A172 (cell line): ENCODE measurements at regions not wholly inside any gene's neighbourhood (a gene's known extent, or its start where the extent isn't known, plus 50 kb on each side); places are given as distances from the start of the nearest gene placed in this dataset.
A peak's percentile ranks its signal among the peaks of the same experiment; 100 is the strongest.
"Not testable (repeated sequence)": the region's sequence is repeated elsewhere in the genome, so short reads cannot be mapped to it uniquely, and the experiment has no call there.

Experiments used
- DNase-seq: peaks from one replicate; pipeline ENCODE4 v3.0.0-alpha.2; 2015; ENCODE audit warnings: low spot score

- DNase-seq, result no peak
These were observed 111.0 kb upstream of the ANKRD30BL start for GRCh38 chr2:132272713-132273112.

GRCh38 chr2:132273585-132273984 lies 111.8 kb upstream of the ANKRD30BL start:
- not testable (repeated sequence) for DNase-seq

- DNase-seq, result no peak
These were observed 112.2 kb upstream of the ANKRD30BL start for GRCh38 chr2:132274000-132274399.

- DNase-seq, result no peak
These were observed 113.6 kb upstream of the ANKRD30BL start for GRCh38 chr2:132275396-132275795.

GRCh38 chr2:132276571-132276981 lies 114.8 kb upstream of the ANKRD30BL start:
- DNase-seq, result no peak

- DNase-seq, result no peak
These were observed 116.5 kb upstream of the ANKRD30BL start for GRCh38 chr2:132278267-132278666.

- DNase-seq, result no peak
These were observed 117.6 kb upstream of the ANKRD30BL start for GRCh38 chr2:132279344-132279743.

- DNase-seq, result no peak
These were observed 118.3 kb upstream of the ANKRD30BL start for GRCh38 chr2:132279930-132280615.

GRCh38 chr2:132280912-132281311 lies 119.2 kb upstream of the ANKRD30BL start:
- no peak for DNase-seq

- DNase-seq, result not testable (repeated sequence)
These were observed 120.4 kb upstream of the ANKRD30BL start for GRCh38 chr2:132282104-132282503.

GRCh38 chr2:132282911-132283310 lies 121.2 kb upstream of the ANKRD30BL start:
- no peak for DNase-seq

- DNase-seq, result not testable (repeated sequence)
These were observed 124.6 kb upstream of the ANKRD30BL start for GRCh38 chr2:132286289-132286911.

- not testable (repeated sequence) for DNase-seq
These were observed 126.2 kb upstream of the ANKRD30BL start for GRCh38 chr2:132287910-132288309.

- not testable (repeated sequence) for DNase-seq
These were observed 127.4 kb upstream of the ANKRD30BL start for GRCh38 chr2:132289138-132289537.

GRCh38 chr2:132289812-132290211 lies 126.8 kb upstream of the GPR39 start:
- DNase-seq, result not testable (repeated sequence)

- peak; percentile 7 for DNase-seq
These were observed 115.8 kb upstream of the GPR39 start for GRCh38 chr2:132300592-132301378.

GRCh38 chr2:132304661-132305380 lies 111.8 kb upstream of the GPR39 start:
- peak; percentile 9 for DNase-seq

GRCh38 chr2:132307613-132308198 lies 108.9 kb upstream of the GPR39 start:
- not testable (repeated sequence) for DNase-seq

GRCh38 chr2:132309203-132309602 lies 107.4 kb upstream of the GPR39 start:
- DNase-seq, result not testable (repeated sequence)

GRCh38 chr2:132315546-132315945 lies 101.1 kb upstream of the GPR39 start:
- not testable (repeated sequence) for DNase-seq

- DNase-seq, result not testable (repeated sequence)
These were observed 99.5 kb upstream of the GPR39 start for GRCh38 chr2:132317026-132317680.
